Uterus (tissue), 2 donors: ENCODE measurements at regions not wholly inside any gene's neighbourhood (a gene's known extent, or its start where the extent isn't known, plus 50 kb on each side); places are given as distances from the start of the nearest gene placed in this dataset.

Source experiments
- CTCF ChIP-seq, 4 experiments: fragments of 200-600 bp in 2 of 4; fragments of 450-650 bp in 2 of 4; sonication (generic) in 2 of 4; IDR thresholded peaks; one replicate each; pipeline ENCODE4 v1.5.1; 2016 to 2019; ENCODE audit warnings: antibody characterized with exemption in 4 of 4, mild to moderate bottlenecking in 2 of 4, moderate library complexity in 1 of 4
- POLR2A ChIP-seq, 2 donors: fragments of 450-650 bp; IDR thresholded peaks; one replicate each; pipeline ENCODE4 v1.6.1; 2016; ENCODE audit warnings: antibody characterized with exemption in 2 of 2, mild to moderate bottlenecking in 1 of 2, moderate library complexity in 1 of 2

GRCh38 chr14:26959972-26960660, 362.3 kb upstream of the NOVA1 start:
- TF ChIP-seq POLR2A (IDR thresholded peaks at IDR 0.05) (no peak), CTCF (IDR thresholded peaks at IDR 0.05) (no peak)
